GM23248 (cell line): ENCODE measurements at regions not wholly inside any gene's neighbourhood (a gene's known extent, or its start where the extent isn't known, plus 50 kb on each side); places are given as distances from the start of the nearest gene placed in this dataset.

Source experiments
- DNase-seq: peaks from one replicate; pipeline ENCODE4 v3.0.0-alpha.2; 2015
- H2AFZ ChIP-seq: fragments of 200-600 bp; sonication (generic); 2 replicates; pipeline ENCODE4 v1.6.1; 2016; ENCODE audit warnings: antibody characterized with exemption
- H3F3A ChIP-seq: fragments of 200-600 bp; sonication (generic); 2 replicates; pipeline ENCODE4 v1.6.1; 2016; ENCODE audit warnings: mild to moderate bottlenecking, antibody characterized with exemption, mixed run types; ENCODE audit not compliant: insufficient read depth
- H3K27ac ChIP-seq: fragments of 200-600 bp; sonication (generic); 2 replicates; pipeline ENCODE4 v1.5.1; 2016; ENCODE audit warnings: mild to moderate bottlenecking
- H3K27me3 ChIP-seq: fragments of 200-600 bp; sonication (generic); replicated peaks from 2 replicates; pipeline ENCODE4 v1.6.1; 2016; ENCODE audit warnings: mild to moderate bottlenecking; ENCODE audit not compliant: insufficient read depth
- H3K36me3 ChIP-seq: fragments of 200-600 bp; sonication (generic); 2 replicates; pipeline ENCODE4 v1.6.1; 2016; ENCODE audit warnings: low read depth, mild to moderate bottlenecking
- H3K4me1 ChIP-seq: fragments of 200-600 bp; sonication (generic); 2 replicates; pipeline ENCODE4 v1.6.1; 2016; ENCODE audit warnings: mild to moderate bottlenecking; ENCODE audit not compliant: insufficient read depth
- H3K4me2 ChIP-seq: fragments of 200-600 bp; sonication (generic); one replicate; pipeline ENCODE4 v1.6.1; 2016; ENCODE audit warnings: mild to moderate bottlenecking; ENCODE audit not compliant: unreplicated experiment
- H3K4me3 ChIP-seq: fragments of 200-600 bp; sonication (generic); 2 replicates; pipeline ENCODE4 v1.5.1; 2016; ENCODE audit warnings: mild to moderate bottlenecking
- H3K79me2 ChIP-seq: fragments of 200-600 bp; sonication (generic); 2 replicates; pipeline ENCODE4 v1.6.1; 2016; ENCODE audit warnings: mild to moderate bottlenecking; ENCODE audit not compliant: insufficient read depth
- H3K9ac ChIP-seq: fragments of 200-600 bp; sonication (generic); 2 replicates; pipeline ENCODE4 v1.6.1; 2016; ENCODE audit warnings: mild to moderate bottlenecking
- H3K9me2 ChIP-seq: fragments of 200-600 bp; sonication (generic); 2 replicates; pipeline ENCODE4 v1.6.1; 2016; ENCODE audit warnings: mixed run types, mild to moderate bottlenecking, moderate library complexity; ENCODE audit not compliant: insufficient read depth
- H3K9me3 ChIP-seq: fragments of 200-600 bp; sonication (generic); one replicate; pipeline ENCODE4 v1.6.1; 2017; ENCODE audit warnings: low read depth
- H4K20me1 ChIP-seq: fragments of 200-600 bp; sonication (generic); 2 replicates; pipeline ENCODE4 v1.6.0; 2016; ENCODE audit not compliant: insufficient read depth
- EZH2 ChIP-seq: fragments of 200-600 bp; sonication (generic); IDR thresholded peaks from 2 replicates; pipeline ENCODE4 v1.6.1; 2018; ENCODE audit warnings: antibody characterized with exemption, mild to moderate bottlenecking; ENCODE audit not compliant: insufficient read depth, poor library complexity, severe bottlenecking
- EZH2phosphoT487 ChIP-seq: fragments of 200-600 bp; sonication (generic); IDR thresholded peaks from 2 replicates; pipeline ENCODE4 v1.6.1; 2018; ENCODE audit warnings: antibody characterized with exemption, moderate library complexity, mild to moderate bottlenecking, low read depth; ENCODE audit not compliant: insufficient read depth
- whole genome bisulfite sequencing, 2 experiments: methylation state at CpG; one replicate each; pipeline ENCODE4 v1.1.6; 2015 to 2017; ENCODE audit warnings: low lambda C conversion rate in 2 of 2, low coverage in 1 of 2; ENCODE audit errors: missing lambda C conversion rate in 2 of 2; 5-methylcytosine and 5-hydroxymethylcytosine counted together
- in situ Hi-C: fragments of 300-500 bp; cut with MboI; formaldehyde crosslinking; loops from 2 replicates; pipeline ENCODE4 v1.15.0; 2020

GRCh38 chr1:185409763-185410528, 92.9 kb upstream of the IVNS1ABP start:
- no peaks in the 10 kb centered on the region for H3K9me2 ChIP-seq
- no peak overlapping the region for H3K4me3 ChIP-seq
- TF ChIP-seq EZH2 (no peak), EZH2phosphoT487 (no peak)
- peaks cover under 1% of the 10 kb centered on the region for H3K4me1 ChIP-seq
- in situ Hi-C loops, result no loop called here
- no peaks in the 10 kb centered on the region for H3K27me3 ChIP-seq
- H2AFZ ChIP-seq, result no peak overlapping the region
- no peak overlapping the region for H3K4me2 ChIP-seq
- H3K9ac ChIP-seq, result no peak overlapping the region
- no peaks in the 10 kb centered on the region for H3K79me2 ChIP-seq
- no peaks in the 10 kb centered on the region for H3K9me3 ChIP-seq
- H3K36me3 ChIP-seq, result no peaks in the 10 kb centered on the region
- H3K27ac ChIP-seq, result no peak overlapping the region
- no peak for DNase-seq
- no peaks in the 10 kb centered on the region for H4K20me1 ChIP-seq
- peaks cover 11% of the 10 kb centered on the region; the same call in 1 of the 2 replicates for H3F3A ChIP-seq
- WGBS, 2 experiments, result 7% methylated on average over 1 of the region's 1 CpG

GRCh38 chr1:185409345-185409744, 92.3 kb upstream of the IVNS1ABP start:
- Histone ChIP-seq H2AFZ (no peak overlapping the region), H3K79me2 (no peaks in the 10 kb centered on the region), H3K27me3 (no peaks in the 10 kb centered on the region), H4K20me1 (no peaks in the 10 kb centered on the region), H3K9ac (no peak overlapping the region), H3K4me3 (no peak overlapping the region), H3K4me1 (peaks cover 7% of the 10 kb centered on the region), H3K27ac (no peak overlapping the region), H3K4me2 (no peak overlapping the region), H3K9me2 (no peaks in the 10 kb centered on the region), H3K9me3 (no peaks in the 10 kb centered on the region), H3K36me3 (no peaks in the 10 kb centered on the region), H3F3A (peaks cover 11% of the 10 kb centered on the region; the same call in 1 of the 2 replicates)
- in situ Hi-C loops, result no loop called here
- no peak for DNase-seq
- WGBS, 2 experiments, result 73 to 88% methylated on average over 4 of the region's 4 CpGs
- TF ChIP-seq EZH2 (no peak), EZH2phosphoT487 (no peak)

GRCh38 chr1:185408700-185409270, 91.7 kb upstream of the IVNS1ABP start:
- peak; percentile 14 for DNase-seq

GRCh38 chr1:185406691-185407009, 89.6 kb upstream of the IVNS1ABP start:
- no peak overlapping the region for H2AFZ ChIP-seq
- no peaks in the 10 kb centered on the region for H3K9me3 ChIP-seq
- peaks cover 11% of the 10 kb centered on the region; the same call in 1 of the 2 replicates for H3F3A ChIP-seq
- H3K4me1 ChIP-seq, result peaks cover 8% of the 10 kb centered on the region
- H3K79me2 ChIP-seq, result no peaks in the 10 kb centered on the region
- TF ChIP-seq EZH2phosphoT487 (no peak), EZH2 (no peak)
- H4K20me1 ChIP-seq, result no peaks in the 10 kb centered on the region
- in situ Hi-C loops, result no loop called here
- no peak for DNase-seq
- no peak overlapping the region for H3K9ac ChIP-seq
- H3K27me3 ChIP-seq, result no peaks in the 10 kb centered on the region
- no peak overlapping the region for H3K27ac ChIP-seq
- 93 to 95% methylated on average over 1 of the region's 1 CpG for WGBS, 2 experiments
- H3K4me3 ChIP-seq, result no peak overlapping the region
- H3K9me2 ChIP-seq, result no peaks in the 10 kb centered on the region
- no peak overlapping the region for H3K4me2 ChIP-seq
- H3K36me3 ChIP-seq, result no peaks in the 10 kb centered on the region

More at GRCh38 chr1:185408700-185409270, 91.7 kb upstream of the IVNS1ABP start:
- no peak overlapping the region for H2AFZ ChIP-seq
- no peaks in the 10 kb centered on the region for H3K36me3 ChIP-seq
- H3K27me3 ChIP-seq, result no peaks in the 10 kb centered on the region
- H3K9ac ChIP-seq, result no peak overlapping the region
- in situ Hi-C loops, result no loop called here
- H4K20me1 ChIP-seq, result no peaks in the 10 kb centered on the region
- no peaks in the 10 kb centered on the region for H3K9me3 ChIP-seq
- TF ChIP-seq EZH2 (no peak), EZH2phosphoT487 (no peak)
- H3K4me3 ChIP-seq, result no peak overlapping the region
- H3F3A ChIP-seq, result peaks cover 11% of the 10 kb centered on the region; the same call in 1 of the 2 replicates
- H3K4me2 ChIP-seq, result no peak overlapping the region
- H3K9me2 ChIP-seq, result no peaks in the 10 kb centered on the region
- H3K27ac ChIP-seq, result no peak overlapping the region
- H3K4me1 ChIP-seq, result peaks cover 8% of the 10 kb centered on the region
- WGBS, 2 experiments, result 40 to 41% methylated on average over 5 of the region's 5 CpGs
- H3K79me2 ChIP-seq, result no peaks in the 10 kb centered on the region
